Activated naive CD8-positive, alpha-beta T cell treated with anti-CD3 and anti-CD28 coated beads, Interleukin-2, amount 10 ng/mL, durations not matched to agents 7 days and 5 days (primary cell): ENCODE measurements at regions not wholly inside any gene's neighbourhood (a gene's known extent, or its start where the extent isn't known, plus 50 kb on each side); places are given as distances from the start of the nearest gene placed in this dataset.
"Not testable (repeated sequence)": the region's sequence is repeated elsewhere in the genome, so short reads cannot be mapped to it uniquely, and the experiment has no call there.

Source experiments
- ATAC-seq: fragments of 150-1000 bp; cut with Tn5 transposase; one replicate; pipeline ENCODE4 v1.10.0; 2021; ENCODE audit warnings: low read depth, moderate library complexity
- POLR2A ChIA-PET: fragments of 350-600 bp; sonication (Branson Sonifier 250); formaldehyde crosslinking; loops from one replicate; lab custom pipeline; 2021; ENCODE audit warnings: antibody characterized with exemption; lab: Charles Lee
- DNase-seq: peaks from one replicate; pipeline ENCODE4 v3.0.0; 2021
- H3K27ac Mint-ChIP-seq: one replicate; pipeline ENCODE4 v1.8.0; 2022; ENCODE audit warnings: mild to moderate bottlenecking, mixed read lengths
- H3K27me3 Mint-ChIP-seq: one replicate; pipeline ENCODE4 v1.8.0; 2022; ENCODE audit warnings: mild to moderate bottlenecking, moderate library complexity, mixed read lengths
- H3K36me3 Mint-ChIP-seq: one replicate; pipeline ENCODE4 v1.8.0; 2021; ENCODE audit warnings: mild to moderate bottlenecking, mixed read lengths
- H3K4me1 Mint-ChIP-seq: one replicate; pipeline ENCODE4 v1.8.0; 2021; ENCODE audit warnings: mixed read lengths
- H3K4me3 Mint-ChIP-seq: one replicate; pipeline ENCODE4 v1.8.0; 2022; ENCODE audit warnings: mild to moderate bottlenecking, moderate library complexity, mixed read lengths
- H3K9me3 Mint-ChIP-seq: one replicate; pipeline ENCODE4 v1.8.0; 2021; ENCODE audit warnings: mixed read lengths

- Mint-ChIP-seq H3K4me1 (no peaks in the 10 kb centered on the region), H3K27me3 (no peaks in the 10 kb centered on the region), H3K36me3 (no peaks in the 10 kb centered on the region), H3K9me3 (no peaks in the 10 kb centered on the region), H3K27ac (no peak overlapping the region), H3K4me3 (no peak overlapping the region)
- POLR2A ChIA-PET = no interaction called here
- DNase-seq = no peak
- ATAC-seq = no peak
Observed at GRCh38 chr5:105132581-105132980, 1570.0 kb upstream of the NUDT12 start.

DNA sequence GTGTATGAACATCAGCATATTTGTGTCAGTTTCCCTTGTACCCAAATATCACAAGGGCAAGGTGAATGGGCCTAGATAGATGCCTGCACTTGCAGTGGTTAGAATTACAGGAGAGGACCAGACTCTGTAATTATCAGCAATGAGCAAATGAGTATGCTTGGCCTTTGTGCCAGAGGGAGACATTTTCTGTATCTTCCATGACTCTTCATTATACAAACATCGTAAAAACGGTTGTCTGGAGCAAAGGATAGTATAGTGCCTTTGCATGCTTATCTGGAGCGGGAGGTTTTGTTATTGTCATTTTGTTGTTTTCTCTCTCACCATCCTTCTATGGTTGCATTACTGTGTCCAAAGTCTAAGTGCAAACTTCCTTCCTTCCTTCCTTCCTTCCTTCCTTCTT lies 1568.5 kb upstream of the NUDT12 start:
- POLR2A ChIA-PET = no interaction called here

GRCh38 chr5:105101577-105101976 lies 1539.0 kb upstream of the NUDT12 start:
- DNase-seq (no peak), ATAC-seq (no peak)
- no peaks in the 10 kb centered on the region for H3K36me3 Mint-ChIP-seq
- H3K9me3 Mint-ChIP-seq = peaks cover 1% of the 10 kb centered on the region
- POLR2A ChIA-PET = no interaction called here
- H3K27me3 Mint-ChIP-seq = no peaks in the 10 kb centered on the region
- H3K4me1 Mint-ChIP-seq = no peaks in the 10 kb centered on the region
- H3K4me3 Mint-ChIP-seq = no peak overlapping the region
- H3K27ac Mint-ChIP-seq = no peak overlapping the region

More for the DNA sequence above, 1568.5 kb upstream of the NUDT12 start:
- no peak for ATAC-seq
- Mint-ChIP-seq H3K4me1 (no peaks in the 10 kb centered on the region), H3K9me3 (no peaks in the 10 kb centered on the region), H3K4me3 (no peak overlapping the region), H3K27ac (no peak overlapping the region), H3K36me3 (no peaks in the 10 kb centered on the region), H3K27me3 (no peaks in the 10 kb centered on the region)
- DNase-seq = no peak

- H3K4me1 Mint-ChIP-seq = no peaks in the 10 kb centered on the region
- H3K27me3 Mint-ChIP-seq = no peaks in the 10 kb centered on the region
- POLR2A ChIA-PET = no interaction called here
- no peak overlapping the region for H3K4me3 Mint-ChIP-seq
- ATAC-seq (no peak), DNase-seq (no peak)
- H3K9me3 Mint-ChIP-seq = peaks cover 2% of the 10 kb centered on the region
- H3K27ac Mint-ChIP-seq = no peak overlapping the region
- no peaks in the 10 kb centered on the region for H3K36me3 Mint-ChIP-seq
Observed at GRCh38 chr5:105088961-105089360, 1526.4 kb upstream of the NUDT12 start.

GRCh38 chr5:105088102-105088501 lies 1525.5 kb upstream of the NUDT12 start:
- no peaks in the 10 kb centered on the region for H3K27me3 Mint-ChIP-seq
- no peak for ATAC-seq
- H3K4me1 Mint-ChIP-seq = no peaks in the 10 kb centered on the region
- no peak overlapping the region for H3K4me3 Mint-ChIP-seq
- POLR2A ChIA-PET = no interaction called here
- no peak for DNase-seq
- H3K36me3 Mint-ChIP-seq = no peaks in the 10 kb centered on the region
- H3K9me3 Mint-ChIP-seq = peaks cover 2% of the 10 kb centered on the region
- no peak overlapping the region for H3K27ac Mint-ChIP-seq

DNA sequence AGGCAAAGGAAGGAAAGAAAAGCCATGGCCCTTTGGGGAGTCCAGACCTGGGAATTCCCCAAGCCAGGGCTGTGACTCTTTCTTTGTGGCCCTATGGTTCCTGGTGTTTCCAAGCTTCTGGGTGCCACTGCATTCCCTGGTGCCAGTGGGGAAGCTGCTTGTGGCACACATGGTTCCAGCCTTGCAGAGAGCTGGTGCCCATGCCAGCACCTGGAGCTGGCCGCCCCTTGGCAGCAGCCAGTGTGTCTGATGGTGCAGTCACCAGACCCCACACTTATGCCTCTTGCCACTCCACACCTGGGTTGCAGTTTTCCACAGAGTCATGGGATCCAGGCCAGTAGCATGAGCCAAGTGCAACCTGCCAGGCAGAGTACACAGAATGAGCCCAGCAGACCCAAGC lies 1495.3 kb upstream of the NUDT12 start:
- Mint-ChIP-seq H3K9me3 (peaks cover 6% of the 10 kb centered on the region), H3K36me3 (no peaks in the 10 kb centered on the region), H3K27me3 (no peaks in the 10 kb centered on the region), H3K4me1 (no peaks in the 10 kb centered on the region), H3K4me3 (no peak overlapping the region), H3K27ac (no peak overlapping the region)
- ATAC-seq = no peak
- POLR2A ChIA-PET = no interaction called here
- no peak for DNase-seq

DNA sequence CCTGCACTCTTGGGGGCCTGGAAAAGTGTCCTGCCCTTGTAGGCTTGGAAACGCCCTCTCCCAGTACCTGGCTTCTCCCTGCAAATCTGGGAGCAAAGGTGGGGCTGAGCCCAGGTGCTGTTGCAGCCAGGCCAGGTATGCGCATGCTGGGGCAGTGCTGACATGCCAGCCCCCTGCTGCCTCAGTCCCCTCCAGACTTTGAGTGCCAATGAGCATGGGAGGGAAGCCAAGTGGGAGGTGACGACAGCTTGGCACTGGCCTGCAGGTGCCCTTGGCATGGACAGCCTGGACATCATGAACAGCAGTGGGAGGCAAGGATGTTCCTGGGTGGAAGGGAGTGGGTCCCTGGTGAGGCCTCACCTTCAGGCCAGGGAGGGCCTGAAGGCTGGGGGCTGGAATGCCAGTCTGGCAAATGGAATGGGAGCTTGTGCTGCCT lies 1494.4 kb upstream of the NUDT12 start:
- Mint-ChIP-seq H3K36me3 (no peaks in the 10 kb centered on the region), H3K27me3 (no peaks in the 10 kb centered on the region)
- POLR2A ChIA-PET = no interaction called here

GRCh38 chr5:105054406-105054805 lies 1491.8 kb upstream of the NUDT12 start:
- Mint-ChIP-seq H3K4me1 (no peaks in the 10 kb centered on the region), H3K27me3 (no peaks in the 10 kb centered on the region), H3K27ac (no peak overlapping the region), H3K36me3 (no peaks in the 10 kb centered on the region), H3K4me3 (no peak overlapping the region), H3K9me3 (peaks cover 13% of the 10 kb centered on the region)
- ATAC-seq (no peak), DNase-seq (no peak)
- POLR2A ChIA-PET = no interaction called here

More for the DNA sequence above, 1494.4 kb upstream of the NUDT12 start:
- ATAC-seq = no peak
- Mint-ChIP-seq H3K27ac (no peak overlapping the region), H3K4me3 (no peak overlapping the region), H3K4me1 (no peaks in the 10 kb centered on the region), H3K9me3 (peaks cover 11% of the 10 kb centered on the region)
- no peak for DNase-seq

DNA sequence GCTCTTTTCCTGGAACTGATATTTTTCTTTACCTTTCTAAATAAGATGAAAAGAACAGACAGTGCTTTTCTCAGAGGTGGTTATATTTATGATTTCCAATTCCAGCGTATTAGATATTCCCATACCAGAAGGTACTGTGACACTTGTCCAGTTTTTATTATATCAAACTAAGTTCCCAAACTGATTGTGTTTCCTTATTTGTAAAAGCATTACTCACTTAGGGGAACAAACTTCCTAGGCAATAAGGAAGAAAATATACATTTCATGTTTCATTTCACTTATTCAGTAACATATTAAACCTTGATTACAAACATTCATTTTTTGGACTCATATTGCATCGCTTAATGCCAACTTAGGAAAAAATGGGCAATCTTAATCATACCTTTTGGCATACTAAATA lies 1480.0 kb upstream of the NUDT12 start:
- ATAC-seq = no peak

GRCh38 chr5:105036814-105037213 lies 1474.2 kb upstream of the NUDT12 start:
- H3K4me3 Mint-ChIP-seq, ATAC-seq, H3K27me3 Mint-ChIP-seq, H3K4me1 Mint-ChIP-seq, H3K36me3 Mint-ChIP-seq, POLR2A ChIA-PET, H3K27ac Mint-ChIP-seq, DNase-seq: not testable (repeated sequence)
- peaks cover 11% of the 10 kb centered on the region for H3K9me3 Mint-ChIP-seq

More for the DNA sequence above, 1480.0 kb upstream of the NUDT12 start:
- Mint-ChIP-seq H3K9me3 (peaks cover 2% of the 10 kb centered on the region), H3K4me1 (no peaks in the 10 kb centered on the region), H3K4me3 (no peak overlapping the region), H3K27ac (no peak overlapping the region), H3K27me3 (no peaks in the 10 kb centered on the region), H3K36me3 (no peaks in the 10 kb centered on the region)
- no peak for DNase-seq
- POLR2A ChIA-PET = no interaction called here

- H3K36me3 Mint-ChIP-seq = no peaks in the 10 kb centered on the region
- ATAC-seq = no peak
- peaks cover 11% of the 10 kb centered on the region for H3K9me3 Mint-ChIP-seq
- POLR2A ChIA-PET = no interaction called here
- no peak overlapping the region for H3K27ac Mint-ChIP-seq
- no peak for DNase-seq
- H3K4me3 Mint-ChIP-seq = no peak overlapping the region
- H3K4me1 Mint-ChIP-seq = no peaks in the 10 kb centered on the region
- H3K27me3 Mint-ChIP-seq = no peaks in the 10 kb centered on the region
Observed at GRCh38 chr5:105034401-105034763, 1471.8 kb upstream of the NUDT12 start.

DNA sequence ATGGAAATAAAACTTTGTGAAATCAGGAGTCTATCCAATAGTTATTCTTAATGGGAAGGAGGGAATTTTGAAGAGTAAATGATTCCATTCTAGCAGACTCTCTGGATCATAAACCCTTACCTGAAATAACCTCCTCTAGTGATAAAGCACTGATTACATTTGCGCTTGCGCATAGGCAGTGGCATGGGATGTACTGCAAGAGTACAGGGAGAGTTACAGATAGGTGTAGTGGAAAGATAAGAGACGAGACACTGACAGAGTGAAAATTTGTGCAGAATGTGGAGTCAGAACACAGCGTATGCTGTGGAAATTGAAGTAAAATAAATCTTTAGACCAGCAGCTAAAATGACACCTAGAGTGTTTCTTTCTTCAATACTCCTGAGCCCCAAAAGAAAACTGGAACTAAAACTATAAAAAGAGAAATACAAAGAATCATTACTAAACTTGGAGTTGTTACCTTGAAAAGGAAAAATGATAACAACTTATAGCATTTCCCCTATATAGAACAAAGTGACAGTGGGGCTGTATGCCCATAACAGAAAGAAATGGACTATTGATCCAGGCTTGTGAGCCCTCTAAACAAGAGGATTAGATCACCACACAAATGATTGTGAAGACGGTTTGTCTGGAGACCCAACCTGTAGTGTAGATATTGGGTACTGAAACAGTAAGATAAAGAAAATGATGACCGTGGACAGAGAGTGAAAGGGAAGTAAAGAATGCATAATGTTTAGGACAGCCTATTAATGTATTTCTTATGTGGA lies 1471.2 kb upstream of the NUDT12 start:
- POLR2A ChIA-PET = no interaction called here
- Mint-ChIP-seq H3K4me1 (no peaks in the 10 kb centered on the region), H3K4me3 (no peak overlapping the region), H3K36me3 (no peaks in the 10 kb centered on the region), H3K9me3 (peaks cover 9% of the 10 kb centered on the region), H3K27ac (no peak overlapping the region), H3K27me3 (no peaks in the 10 kb centered on the region)
- DNase-seq = no peak
- ATAC-seq = no peak

GRCh38 chr5:105032917-105033316 lies 1470.3 kb upstream of the NUDT12 start:
- no peak for ATAC-seq
- DNase-seq = no peak
- Mint-ChIP-seq H3K4me1 (no peaks in the 10 kb centered on the region), H3K27ac (no peak overlapping the region), H3K9me3 (peaks cover 9% of the 10 kb centered on the region), H3K36me3 (no peaks in the 10 kb centered on the region), H3K4me3 (no peak overlapping the region), H3K27me3 (no peaks in the 10 kb centered on the region)
- POLR2A ChIA-PET = no interaction called here

DNA sequence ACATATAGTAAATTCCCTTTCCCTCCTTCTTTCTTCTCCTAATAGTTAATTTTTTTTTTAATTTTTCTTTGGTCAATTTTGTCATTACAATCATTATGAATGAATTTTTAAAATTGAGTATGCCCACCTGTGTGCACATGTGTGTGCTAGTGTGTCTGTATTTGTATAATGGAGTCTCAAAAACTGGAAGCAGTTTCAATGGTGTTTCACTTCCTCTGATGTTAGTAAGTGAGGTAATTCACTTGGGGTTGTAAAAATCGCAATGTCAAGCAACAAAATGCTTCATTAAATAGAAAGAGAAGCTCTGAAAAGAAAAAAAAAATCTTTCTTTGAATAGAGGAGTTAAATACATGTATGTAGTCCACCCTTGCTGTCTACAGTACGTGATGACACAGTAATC lies 1467.6 kb upstream of the NUDT12 start:
- Mint-ChIP-seq H3K27me3 (no peaks in the 10 kb centered on the region), H3K36me3 (no peaks in the 10 kb centered on the region), H3K4me1 (no peaks in the 10 kb centered on the region), H3K9me3 (peaks cover 6% of the 10 kb centered on the region), H3K4me3 (no peak overlapping the region), H3K27ac (no peak overlapping the region)
- POLR2A ChIA-PET = no interaction called here
- no peak for DNase-seq
- ATAC-seq = no peak
